DOHH2 (cell line): ENCODE measurements at regions not wholly inside any gene's neighbourhood (a gene's known extent, or its start where the extent isn't known, plus 50 kb on each side); places are given as distances from the start of the nearest gene placed in this dataset.

Experiments
- H3F3A ChIP-seq: fragments of 200-600 bp; sonication (generic), shearing (Covaris generic); 2 replicates; pipeline ENCODE4 v1.6.0; 2016; ENCODE audit warnings: antibody characterized with exemption, mild to moderate bottlenecking; ENCODE audit not compliant: control insufficient read depth, insufficient read depth
- H3K27ac ChIP-seq: fragments of 200-600 bp; sonication (generic); 2 replicates; pipeline ENCODE4 v1.5.1; 2014; ENCODE audit warnings: low read depth, mild to moderate bottlenecking, low read length, moderate library complexity
- H3K27me3 ChIP-seq: fragments of 200-600 bp; sonication (generic); 2 replicates; pipeline ENCODE4 v1.6.1; 2014; ENCODE audit warnings: mild to moderate bottlenecking, low read length, mixed read lengths; ENCODE audit not compliant: control insufficient read depth
- H3K36me3 ChIP-seq: fragments of 200-600 bp; sonication (generic); 2 replicates; pipeline ENCODE4 v1.6.1; 2014; ENCODE audit warnings: mild to moderate bottlenecking, low read length, moderate library complexity, mixed read lengths; ENCODE audit not compliant: control insufficient read depth
- H3K4me1 ChIP-seq: fragments of 200-600 bp; sonication (generic); 2 replicates; pipeline ENCODE4 v1.6.1; 2014; ENCODE audit warnings: mild to moderate bottlenecking, low read length, mixed read lengths; ENCODE audit not compliant: control insufficient read depth
- H3K4me2 ChIP-seq: fragments of 200-600 bp; sonication (generic); 2 replicates; pipeline ENCODE4 v1.6.0; 2014; ENCODE audit warnings: mild to moderate bottlenecking, low read length, moderate library complexity
- H3K4me3 ChIP-seq: fragments of 200-600 bp; sonication (generic); 2 replicates; pipeline ENCODE4 v1.5.1; 2014; ENCODE audit warnings: mild to moderate bottlenecking, low read length, mixed read lengths
- H3K79me2 ChIP-seq: fragments of 200-600 bp; sonication (generic); 2 replicates; pipeline ENCODE4 v1.6.1; 2014; ENCODE audit warnings: mild to moderate bottlenecking, low read length, mixed read lengths; ENCODE audit not compliant: control insufficient read depth
- H3K9me2 ChIP-seq: fragments of 200-600 bp; sonication (generic); replicated peaks from 2 replicates; pipeline ENCODE4 v1.6.1; 2014; ENCODE audit warnings: mild to moderate bottlenecking, low read length, mixed read lengths; ENCODE audit not compliant: control insufficient read depth
- H3K9me3 ChIP-seq: fragments of 200-600 bp; sonication (generic); 2 replicates; pipeline ENCODE4 v1.6.1; 2014; ENCODE audit warnings: antibody characterized with exemption, low read length, mixed read lengths; ENCODE audit not compliant: control insufficient read depth, insufficient read depth
- H4K20me1 ChIP-seq: fragments of 200-600 bp; sonication (generic); 2 replicates; pipeline ENCODE4 v1.6.0; 2014; ENCODE audit warnings: low read depth, mild to moderate bottlenecking, antibody characterized with exemption, low read length, moderate library complexity; ENCODE audit not compliant: control insufficient read depth, insufficient read depth
- EZH2phosphoT487 ChIP-seq: fragments of 200-600 bp; sonication (generic); IDR thresholded peaks from 2 replicates; pipeline ENCODE4 v1.6.1; 2017; ENCODE audit warnings: borderline replicate concordance, mild to moderate bottlenecking, antibody characterized with exemption, low read length, moderate library complexity, mixed read lengths
- TF ChIP-seq, protein P1 (sequence below): fragments of 200-600 bp; sonication (generic); IDR thresholded peaks from one replicate; pipeline ENCODE4 v1.5.1; 2014; ENCODE audit warnings: antibody characterized with exemption, mild to moderate bottlenecking, low read depth, low read length; ENCODE audit not compliant: poor library complexity, severe bottlenecking

DNA sequence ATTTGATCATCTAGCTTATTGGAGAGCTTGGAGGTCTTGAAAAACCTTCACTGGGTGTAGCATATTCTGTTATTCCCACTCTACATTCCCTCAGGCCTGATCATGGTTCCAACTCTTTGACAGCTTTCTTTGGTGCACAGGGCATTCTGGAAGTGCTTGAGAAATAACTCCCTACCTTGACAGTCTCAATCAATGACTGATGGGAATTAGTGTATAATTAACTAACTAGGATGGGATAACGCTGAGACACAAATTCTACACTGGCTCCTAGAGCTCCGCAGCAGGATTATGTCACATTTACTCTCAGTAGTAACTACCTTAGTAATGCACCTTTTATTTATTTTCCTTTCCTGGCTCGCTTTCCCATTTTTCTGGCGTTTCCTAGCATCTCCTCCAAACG lies 236.4 kb downstream of the MAP2K6 start:
- Histone ChIP-seq H3K36me3 (no peaks in the 10 kb centered on the region), H3K4me1 (peaks cover 21% of the 10 kb centered on the region), H3K4me2 (no peak overlapping the region), H3K4me3 (no peak overlapping the region), H3F3A (peaks cover 13% of the 10 kb centered on the region), H4K20me1 (no peaks in the 10 kb centered on the region), H3K27ac (no peak overlapping the region), H3K79me2 (no peaks in the 10 kb centered on the region), H3K9me2 (no peaks in the 10 kb centered on the region), H3K27me3 (no peaks in the 10 kb centered on the region), H3K9me3 (peaks cover 8% of the 10 kb centered on the region; the same call in 1 of the 2 replicates)
- TF ChIP-seq, protein P1, sequence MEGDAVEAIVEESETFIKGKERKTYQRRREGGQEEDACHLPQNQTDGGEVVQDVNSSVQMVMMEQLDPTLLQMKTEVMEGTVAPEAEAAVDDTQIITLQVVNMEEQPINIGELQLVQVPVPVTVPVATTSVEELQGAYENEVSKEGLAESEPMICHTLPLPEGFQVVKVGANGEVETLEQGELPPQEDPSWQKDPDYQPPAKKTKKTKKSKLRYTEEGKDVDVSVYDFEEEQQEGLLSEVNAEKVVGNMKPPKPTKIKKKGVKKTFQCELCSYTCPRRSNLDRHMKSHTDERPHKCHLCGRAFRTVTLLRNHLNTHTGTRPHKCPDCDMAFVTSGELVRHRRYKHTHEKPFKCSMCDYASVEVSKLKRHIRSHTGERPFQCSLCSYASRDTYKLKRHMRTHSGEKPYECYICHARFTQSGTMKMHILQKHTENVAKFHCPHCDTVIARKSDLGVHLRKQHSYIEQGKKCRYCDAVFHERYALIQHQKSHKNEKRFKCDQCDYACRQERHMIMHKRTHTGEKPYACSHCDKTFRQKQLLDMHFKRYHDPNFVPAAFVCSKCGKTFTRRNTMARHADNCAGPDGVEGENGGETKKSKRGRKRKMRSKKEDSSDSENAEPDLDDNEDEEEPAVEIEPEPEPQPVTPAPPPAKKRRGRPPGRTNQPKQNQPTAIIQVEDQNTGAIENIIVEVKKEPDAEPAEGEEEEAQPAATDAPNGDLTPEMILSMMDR: no peak
- no peak for TF ChIP-seq EZH2phosphoT487

DNA sequence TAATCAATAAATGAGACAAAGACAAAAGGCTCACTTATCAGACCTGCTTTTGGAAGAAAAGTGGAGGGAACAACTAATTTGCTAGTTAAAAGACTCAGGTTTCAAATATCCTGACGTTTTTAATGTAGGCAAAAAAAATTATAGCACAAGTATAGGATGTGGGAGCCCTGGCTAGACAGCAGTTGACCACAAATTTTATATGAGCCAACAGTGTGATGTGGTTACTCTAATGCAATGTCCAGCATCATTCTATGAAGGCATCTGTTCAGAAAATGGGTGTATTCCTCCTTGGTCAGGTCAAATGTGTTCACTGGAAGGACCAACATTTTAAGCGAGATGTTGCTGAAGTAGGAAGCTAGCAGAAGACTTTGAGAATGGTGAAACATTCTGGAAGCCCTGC lies 237.4 kb downstream of the MAP2K6 start:
- Histone ChIP-seq H3F3A (peaks cover 13% of the 10 kb centered on the region), H3K9me2 (no peaks in the 10 kb centered on the region), H3K36me3 (no peaks in the 10 kb centered on the region), H3K4me3 (no peak overlapping the region), H3K4me1 (peaks cover 23% of the 10 kb centered on the region), H3K79me2 (no peaks in the 10 kb centered on the region), H3K27me3 (no peaks in the 10 kb centered on the region), H3K27ac (no peak overlapping the region), H4K20me1 (no peaks in the 10 kb centered on the region), H3K9me3 (peaks cover 9% of the 10 kb centered on the region; the same call in 1 of the 2 replicates), H3K4me2 (no peak overlapping the region)
- TF ChIP-seq EZH2phosphoT487: no peak
- TF ChIP-seq, protein P1: no peak

DNA sequence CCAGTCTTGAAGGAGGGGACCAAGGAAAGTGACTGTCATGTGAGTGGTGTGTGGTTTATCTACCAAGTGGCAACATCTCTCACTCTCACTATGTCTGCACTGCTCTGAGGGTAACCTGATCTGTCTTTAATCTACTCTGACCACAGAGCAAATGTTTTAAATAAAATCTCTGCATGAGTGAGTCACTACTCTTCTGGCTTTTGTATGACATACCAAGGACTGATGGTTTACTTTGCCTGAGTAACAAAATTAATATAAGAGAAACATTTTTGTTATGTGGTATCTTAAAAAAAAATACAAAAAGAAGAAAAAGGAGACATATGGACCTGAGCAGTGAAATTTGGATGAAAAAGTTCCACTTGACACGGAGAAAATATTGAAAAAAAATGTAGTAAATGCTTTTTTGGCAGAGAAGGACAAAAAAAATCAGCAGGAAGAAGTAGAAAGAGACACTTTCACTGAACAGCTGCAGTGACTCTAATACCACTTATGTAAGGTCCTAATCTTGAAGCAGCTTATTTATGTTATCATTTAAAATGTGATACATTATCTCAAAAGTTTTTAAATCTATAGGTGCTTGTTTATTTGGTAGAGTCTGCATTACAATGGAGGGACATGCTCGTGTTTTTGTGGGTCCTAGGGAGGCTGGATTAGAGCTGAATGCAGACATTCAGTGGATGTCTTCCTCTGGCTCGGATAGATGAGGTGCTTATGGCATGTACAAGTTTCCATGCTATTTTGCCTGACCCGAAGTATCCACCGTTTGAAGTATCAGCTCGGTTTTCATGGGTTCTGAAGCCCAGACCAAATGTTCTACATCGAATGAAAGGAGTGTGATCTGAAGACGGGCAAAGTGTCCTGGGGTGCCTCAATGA lies 240.7 kb downstream of the MAP2K6 start:
- Histone ChIP-seq H3K36me3 (no peaks in the 10 kb centered on the region), H3K27ac (peak overlapping the region; percentile 87), H3K79me2 (no peaks in the 10 kb centered on the region), H3K9me3 (peaks cover 8% of the 10 kb centered on the region; the same call in 1 of the 2 replicates), H3K4me3 (peak overlapping the region; percentile 42), H3K4me2 (peak overlapping the region; percentile 66), H3K9me2 (no peaks in the 10 kb centered on the region), H3K27me3 (no peaks in the 10 kb centered on the region), H3K4me1 (peaks cover 23% of the 10 kb centered on the region), H4K20me1 (no peaks in the 10 kb centered on the region), H3F3A (peaks cover 13% of the 10 kb centered on the region)
- TF ChIP-seq, protein P1: no peak
- TF ChIP-seq EZH2phosphoT487: no peak
